HEK293 (cell line): ENCODE measurements at regions not wholly inside any gene's neighbourhood (a gene's known extent, or its start where the extent isn't known, plus 50 kb on each side); places are given as distances from the start of the nearest gene placed in this dataset.

Source experiments
- CTCF ChIA-PET: fragments of 350-600 bp; formaldehyde crosslinking; extraction: SDS; loops from one replicate; lab custom pipeline; 2021; ENCODE audit warnings: antibody characterized with exemption; lab: Yijun Ruan, JAX
- POLR2A ChIA-PET: fragments of 300-600 bp; formaldehyde crosslinking; extraction: SDS; loops from one replicate; lab custom pipeline; 2020; ENCODE audit warnings: antibody characterized with exemption, inconsistent platforms; lab: Yijun Ruan, JAX
- H3K27ac ChIP-seq: fragments of 200-500 bp; sonication (Bioruptor generic); 2 replicates; pipeline ENCODE4 v1.5.1; 2014; ENCODE audit warnings: low read depth, low read length, control low read depth, inconsistent platforms; ENCODE audit errors: extremely low read depth
- H3K36me3 ChIP-seq, 2 experiments: fragments of 200-500 bp in 1 of 2; sonication (Bioruptor generic) in 1 of 2; 1 replicate in 1 of 2; 2 replicates in 1 of 2; pipeline ENCODE4 v1.5.1; 2014 to 2017; ENCODE audit warnings: inconsistent platforms in 2 of 2, low read length in 2 of 2; ENCODE audit not compliant: control insufficient read depth in 2 of 2, insufficient read depth in 1 of 2
- H3K4me1 ChIP-seq: fragments of 200-500 bp; sonication (Bioruptor generic); 2 replicates; pipeline ENCODE4 v1.5.1; 2014; ENCODE audit warnings: mild to moderate bottlenecking, low read length, inconsistent platforms; ENCODE audit not compliant: control insufficient read depth, insufficient read depth
- H3K4me3 ChIP-seq: 2 replicates; pipeline ENCODE4 v1.5.1; 2011; ENCODE audit warnings: low read depth, mild to moderate bottlenecking, control low read depth, low read length, moderate library complexity
- H3K9me3 ChIP-seq: fragments of 200-500 bp; sonication (Bioruptor generic); 2 replicates; pipeline ENCODE4 v1.5.1; 2014; ENCODE audit warnings: low read depth, low read length, inconsistent platforms; ENCODE audit not compliant: control insufficient read depth, insufficient read depth
- GLI2 ChIP-seq: fragments of 450-650 bp; formaldehyde crosslinking; IDR thresholded peaks from 2 replicates; pipeline ENCODE4; 2017; ENCODE audit warnings: missing biosample characterization, missing genetic modification characterization, low read depth, borderline replicate concordance
- KLF10 ChIP-seq: fragments of 450-650 bp; IDR thresholded peaks from 2 replicates; pipeline ENCODE4 v1.5.1; 2018; ENCODE audit warnings: missing biosample characterization, mild to moderate bottlenecking, missing genetic modification characterization
- KLF17 ChIP-seq: fragments of 450-650 bp; formaldehyde crosslinking; IDR thresholded peaks from 2 replicates; pipeline ENCODE4 v1.5.1; 2016; ENCODE audit warnings: missing biosample characterization, missing genetic modification characterization
- PBX3 ChIP-seq: sonication (generic); formaldehyde crosslinking; IDR thresholded peaks from 2 replicates; pipeline ENCODE4 v1.8.1; 2022; ENCODE audit warnings: mild to moderate bottlenecking, moderate library complexity, missing genetic modification reagents
- PRDM4 ChIP-seq: fragments of 450-650 bp; formaldehyde crosslinking; IDR thresholded peaks from 2 replicates; pipeline ENCODE4 v1.5.1; 2017; ENCODE audit warnings: missing biosample characterization, missing genetic modification characterization
- SP3 ChIP-seq: fragments of 450-650 bp; formaldehyde crosslinking; IDR thresholded peaks from 2 replicates; pipeline ENCODE4 v1.5.1; 2016; ENCODE audit warnings: missing biosample characterization, missing genetic modification characterization
- WT1 ChIP-seq: fragments of 450-650 bp; formaldehyde crosslinking; IDR thresholded peaks from 2 replicates; pipeline ENCODE4 v1.5.1; 2016; ENCODE audit warnings: missing biosample characterization, missing genetic modification characterization
- ZBTB10 ChIP-seq: fragments of 450-650 bp; formaldehyde crosslinking; IDR thresholded peaks from 2 replicates; pipeline ENCODE4 v1.5.1; 2016; ENCODE audit warnings: missing biosample characterization, missing genetic modification characterization
- ZNF184 ChIP-seq: fragments of 450-650 bp; IDR thresholded peaks from 2 replicates; pipeline ENCODE4 v1.5.1; 2018; ENCODE audit warnings: missing biosample characterization, mild to moderate bottlenecking, missing genetic modification characterization
- ZNF19 ChIP-seq: fragments of 450-650 bp; formaldehyde crosslinking; IDR thresholded peaks from 2 replicates; pipeline ENCODE4; 2016; ENCODE audit warnings: missing biosample characterization, missing genetic modification characterization, low read depth
- ZNF341 ChIP-seq: fragments of 450-650 bp; formaldehyde crosslinking; IDR thresholded peaks from 2 replicates; pipeline ENCODE4; 2016; ENCODE audit warnings: low read depth, missing biosample characterization, missing genetic modification characterization
- ZNF366 ChIP-seq: fragments of 450-650 bp; formaldehyde crosslinking; conservative IDR thresholded peaks from 2 replicates; pipeline ENCODE4 v1.5.1; 2016; ENCODE audit warnings: missing biosample characterization, missing genetic modification characterization
- ZNF558 ChIP-seq: fragments of 450-650 bp; formaldehyde crosslinking; IDR thresholded peaks from 2 replicates; pipeline ENCODE4 v1.5.1; 2016; ENCODE audit warnings: missing biosample characterization, missing genetic modification characterization
- ZNF571 ChIP-seq: fragments of 450-650 bp; formaldehyde crosslinking; IDR thresholded peaks from 2 replicates; pipeline ENCODE4 v1.5.0; 2017; ENCODE audit warnings: missing biosample characterization, missing genetic modification characterization
- ZNF600 ChIP-seq: fragments of 450-650 bp; formaldehyde crosslinking; IDR thresholded peaks from 2 replicates; pipeline ENCODE4 v1.5.1; 2016; ENCODE audit warnings: missing biosample characterization, missing genetic modification characterization
- ZNF624 ChIP-seq: fragments of 450-650 bp; formaldehyde crosslinking; IDR thresholded peaks from 2 replicates; pipeline ENCODE4 v1.5.1; 2017; ENCODE audit warnings: missing biosample characterization, missing genetic modification characterization
- ZNF639 ChIP-seq: fragments of 450-650 bp; formaldehyde crosslinking; IDR thresholded peaks from 2 replicates; pipeline ENCODE4 v1.5.1; 2016; ENCODE audit warnings: missing biosample characterization, missing genetic modification characterization
- ZNF654 ChIP-seq: fragments of 450-650 bp; formaldehyde crosslinking; IDR thresholded peaks from 2 replicates; pipeline ENCODE4 v1.5.1; 2016; ENCODE audit warnings: low read depth, missing biosample characterization, missing genetic modification characterization
- ZNF791 ChIP-seq: fragments of 450-650 bp; formaldehyde crosslinking; IDR thresholded peaks from 2 replicates; pipeline ENCODE4 v1.5.1; 2016; ENCODE audit warnings: missing biosample characterization, missing genetic modification characterization
- ZNF830 ChIP-seq: fragments of 450-650 bp; IDR thresholded peaks from 2 replicates; pipeline ENCODE4 v1.5.0; 2018; ENCODE audit warnings: missing biosample characterization, missing genetic modification characterization, low read depth, mild to moderate bottlenecking, moderate library complexity
- ZSCAN16 ChIP-seq: fragments of 450-650 bp; formaldehyde crosslinking; IDR thresholded peaks from 2 replicates; pipeline ENCODE4 v1.5.1; 2016; ENCODE audit warnings: missing biosample characterization, missing genetic modification characterization
- ZSCAN4 ChIP-seq: fragments of 450-650 bp; formaldehyde crosslinking; IDR thresholded peaks from 2 replicates; pipeline ENCODE4 v1.5.1; 2017; ENCODE audit warnings: missing biosample characterization, missing genetic modification characterization

- TF ChIP-seq ZNF571 = no peak
- no peak for TF ChIP-seq ZNF600 (tag by site-specific recombination)
- no peak for TF ChIP-seq PRDM4 (tag by site-specific recombination)
These were observed 261.5 kb downstream of the TLE1 start (continued) for GRCh38 chr9:81427870-81428269.

- no peak overlapping the region for H3K4me3 ChIP-seq
- no peak for TF ChIP-seq ZNF639 (tag by site-specific recombination)
- no peak for TF ChIP-seq ZNF654 (tag by site-specific recombination)
- TF ChIP-seq GLI2 (tag by site-specific recombination) = no peak
- TF ChIP-seq ZSCAN16 (tag by site-specific recombination) = no peak
- TF ChIP-seq ZNF624 = no peak
- TF ChIP-seq ZNF366 (tag by site-specific recombination) = no peak
- no peaks in the 10 kb centered on the region; the same call in 1 of the 2 replicates for H3K9me3 ChIP-seq
- POLR2A ChIA-PET = no interaction called here
- no peak overlapping the region for H3K27ac ChIP-seq
- CTCF ChIA-PET = no interaction called here
- no peaks in the 10 kb centered on the region for H3K36me3 ChIP-seq
- H3K4me1 ChIP-seq = no peaks in the 10 kb centered on the region
These were observed 264.9 kb downstream of the TLE1 start for GRCh38 chr9:81424431-81424830.

GRCh38 chr9:81423589-81424326 is 265.6 kb downstream of the TLE1 start:
- H3K36me3 ChIP-seq = no peaks in the 10 kb centered on the region
- H3K4me1 ChIP-seq = no peaks in the 10 kb centered on the region
- no peak overlapping the region for H3K4me3 ChIP-seq
- TF ChIP-seq ZNF341 (tag by site-specific recombination) (no peak), KLF17 (no peak), ZNF830 (tag by site-specific recombination) (no peak), ZNF19 (tag by site-specific recombination) (no peak), ZNF791 (no peak), ZNF558 (no peak), ZSCAN4 (tag by site-specific recombination) (no peak), ZNF184 (tag by site-specific recombination) (no peak), WT1 (tag by site-specific recombination) (no peak), SP3 (tag by site-specific recombination) (no peak), ZNF366 (tag by site-specific recombination) (no peak), ZBTB10 (no peak), KLF10 (tag by site-specific recombination) (no peak), PBX3 (no peak)
- TF ChIP-seq, all 188 proteins: peak for 0
- CTCF ChIA-PET = interaction anchor here (0.7 kb wide), 1 partner anchor 706 kb away, joined by 3 read pairs; no protein-coding TSS in a partner anchor
- POLR2A ChIA-PET = no interaction called here
- H3K27ac ChIP-seq = no peak overlapping the region
- no peaks in the 10 kb centered on the region; the same call in 1 of the 2 replicates for H3K9me3 ChIP-seq
